B cell (primary cell): ENCODE measurements at regions not wholly inside any gene's neighbourhood (a gene's known extent, or its start where the extent isn't known, plus 50 kb on each side); places are given as distances from the start of the nearest gene placed in this dataset.

Source experiments
- ATAC-seq: fragments of 200-7000 bp; cut with Tn5 transposase; one replicate; pipeline ENCODE4 v1.10.0; 2021; ENCODE audit warnings: low read depth, mild to moderate bottlenecking, moderate number of reproducible peaks, moderate library complexity
- CTCF ChIA-PET: fragments of 350-600 bp; sonication (Branson Sonifier 250); formaldehyde crosslinking; loops from one replicate; lab custom pipeline; 2021; ENCODE audit warnings: antibody characterized with exemption, inconsistent platforms; lab: Charles Lee
- POLR2A ChIA-PET: fragments of 350-600 bp; sonication (Branson Sonifier 250); formaldehyde crosslinking; loops from one replicate; lab custom pipeline; 2021; ENCODE audit warnings: antibody characterized with exemption; lab: Charles Lee
- DNase-seq: peaks from one replicate; pipeline ENCODE4 v3.0.0; 2013
- H2AFZ ChIP-seq: 2 replicates; pipeline ENCODE4 v1.6.1; 2012; ENCODE audit warnings: mild to moderate bottlenecking, low read depth, low read length; ENCODE audit not compliant: insufficient read depth, poor library complexity, severe bottlenecking
- H3K27ac ChIP-seq, 2 donors: 1 replicate in 1 of 2; 2 replicates in 1 of 2; pipeline ENCODE4 v1.5.1; 2012 to 2013; ENCODE audit warnings: low read length in 2 of 2, mild to moderate bottlenecking in 2 of 2, moderate library complexity in 1 of 2
- H3K27me3 ChIP-seq, 4 experiments: fragments of 200-600 bp in 1 of 4; sonication (generic) in 1 of 4; replicated peaks in 1 of 4; 1 replicate in 2 of 4; 2 replicates in 2 of 4; pipeline versions ENCODE4 v1.6.1 to v1.7.0; 2013 to 2016; ENCODE audit warnings: low read length in 3 of 4, mild to moderate bottlenecking in 2 of 4, mixed read lengths in 1 of 4, moderate library complexity in 1 of 4; ENCODE audit not compliant: insufficient read depth in 4 of 4, control insufficient read depth in 3 of 4; ENCODE audit errors: control extremely low read depth in 1 of 4
- H3K36me3 ChIP-seq, 2 experiments: replicated peaks in 1 of 2; 1 replicate in 1 of 2; 2 replicates in 1 of 2; pipeline versions ENCODE4 v1.6.1 to v1.7.1; 2013; ENCODE audit warnings: low read length in 1 of 2; ENCODE audit not compliant: insufficient read depth in 2 of 2, control insufficient read depth in 1 of 2; ENCODE audit errors: control extremely low read depth in 1 of 2, extremely low read depth in 1 of 2
- H3K4me1 ChIP-seq, 2 donors: fragments of 200-600 bp in 1 of 2; sonication (generic) in 1 of 2; 1 replicate in 1 of 2; 2 replicates in 1 of 2; pipeline versions ENCODE4 v1.5.1 to v1.6.1; 2013 to 2017; ENCODE audit warnings: low read length in 2 of 2; ENCODE audit not compliant: control insufficient read depth in 2 of 2, insufficient read depth in 2 of 2
- H3K4me2 ChIP-seq: replicated peaks from 2 replicates; pipeline ENCODE3; 2012; ENCODE audit warnings: mild to moderate bottlenecking, low read depth, low read length; ENCODE audit not compliant: poor library complexity, severe bottlenecking
- H3K4me3 ChIP-seq, 5 experiments: fragments of 200-600 bp in 1 of 5; sonication (generic) in 1 of 5; 1 replicate in 3 of 5; 2 replicates in 2 of 5; pipeline versions ENCODE4 v1.5.1 to v1.7.0; 2011 to 2016; ENCODE audit warnings: low read length in 4 of 5, mild to moderate bottlenecking in 4 of 5, low read depth in 2 of 5, control low read depth in 1 of 5, moderate library complexity in 1 of 5; ENCODE audit not compliant: insufficient read depth in 1 of 5; ENCODE audit errors: control extremely low read depth in 1 of 5, extremely low read depth in 1 of 5
- H3K79me2 ChIP-seq: fragments of 200-600 bp; sonication (generic); one replicate; pipeline ENCODE4 v1.6.0; 2016; ENCODE audit warnings: low read length; ENCODE audit not compliant: control insufficient read depth, insufficient read depth
- H3K9ac ChIP-seq: fragments of 200-600 bp; sonication (generic); 2 replicates; pipeline ENCODE4 v1.6.1; 2017; ENCODE audit warnings: mild to moderate bottlenecking, low read length, moderate library complexity
- H3K9me3 ChIP-seq, 3 donors: one replicate each; pipeline versions ENCODE4 v1.6.1 to v1.7.1; 2013; ENCODE audit warnings: low read length in 2 of 3; ENCODE audit not compliant: control insufficient read depth in 2 of 3, insufficient read depth in 1 of 3; ENCODE audit errors: control extremely low read depth in 1 of 3
- H4K20me1 ChIP-seq: 2 replicates; pipeline ENCODE4 v1.6.0; 2012; ENCODE audit warnings: mild to moderate bottlenecking, low read length; ENCODE audit not compliant: insufficient read depth, control insufficient read depth, poor library complexity, severe bottlenecking
- H3K27ac Mint-ChIP-seq: one replicate; pipeline ENCODE4 v1.8.0; 2021; ENCODE audit warnings: mixed read lengths
- H3K27me3 Mint-ChIP-seq: one replicate; pipeline ENCODE4 v1.8.0; 2021; ENCODE audit warnings: mixed read lengths
- H3K4me1 Mint-ChIP-seq: one replicate; pipeline ENCODE4 v1.8.0; 2021; ENCODE audit warnings: mixed read lengths
- H3K4me3 Mint-ChIP-seq: one replicate; pipeline ENCODE4 v1.8.0; 2021; ENCODE audit warnings: mixed read lengths
- H3K9me3 Mint-ChIP-seq: one replicate; pipeline ENCODE4 v1.8.0; 2022; ENCODE audit warnings: mixed read lengths; ENCODE audit not compliant: insufficient read depth
- EZH2 ChIP-seq: IDR thresholded peaks from 2 replicates; pipeline ENCODE4 v1.6.1; 2012; ENCODE audit warnings: borderline replicate concordance, low read depth, mild to moderate bottlenecking, moderate library complexity, low read length; ENCODE audit not compliant: insufficient read depth, poor library complexity, severe bottlenecking
- WGBS: methylation state at CpG from one replicate; pipeline ENCODE4 v1.1.5; 2013; ENCODE audit warnings: missing lambda C conversion rate; ENCODE audit not compliant: insufficient coverage; 5-methylcytosine and 5-hydroxymethylcytosine counted together
- intact Hi-C: fragments of 100-400 bp; cut with micrococcal nuclease; formaldehyde crosslinking; loops from one replicate; pipeline ENCODE4 v1.10.0; 2022
- TF ChIP-seq, protein P1 (sequence below): fragments of 200-600 bp; IDR thresholded peaks from one replicate; pipeline ENCODE4 v1.8.0; 2022; ENCODE audit warnings: antibody characterized with exemption, mild to moderate bottlenecking

DNA sequence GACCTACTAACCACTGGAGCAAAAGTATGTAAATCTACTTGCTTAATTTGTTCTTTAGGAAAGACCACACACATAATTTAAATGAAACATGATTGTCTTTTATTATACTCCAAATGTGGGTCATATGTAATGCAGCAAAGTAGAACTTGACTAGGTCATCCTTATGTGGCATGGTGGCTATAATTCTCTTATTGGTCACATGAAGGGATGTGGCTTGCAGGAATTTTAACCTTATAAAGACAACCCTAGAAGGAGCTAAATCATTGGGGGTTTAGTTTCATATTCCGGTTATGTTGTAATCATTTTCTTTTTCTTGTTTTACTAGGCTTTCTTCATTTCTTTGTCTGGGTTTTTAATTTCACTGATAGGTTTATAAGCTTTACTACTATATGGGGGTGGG, 93.9 kb downstream of the SEPTIN7 start:
- Mint-ChIP-seq H3K27me3 (no peaks in the 10 kb centered on the region), H3K27ac (no peak overlapping the region), H3K4me3 (no peak overlapping the region), H3K4me1 (peaks cover 2% of the 10 kb centered on the region), H3K9me3 (no peaks in the 10 kb centered on the region)
- intact Hi-C loops, result loop anchor here (5.0 kb wide), 1 partner anchor 62 kb away; no protein-coding TSS in a partner anchor
- DNase-seq (no peak), ATAC-seq (no peak)
- Histone ChIP-seq H3K4me3 (no peak overlapping the region), H3K79me2 (no peaks in the 10 kb centered on the region), H3K27me3 (no peaks in the 10 kb centered on the region), H3K4me1 (no peaks in the 10 kb centered on the region), H3K4me2 (no peak overlapping the region), H2AFZ (no peak overlapping the region), H3K36me3 (peaks cover 3 to 51% of the 10 kb centered on the region in 2 experiments), H3K9ac (no peak overlapping the region), H3K27ac (peak overlapping the region in 1 of 2 donors; percentile 36), H4K20me1 (no peaks in the 10 kb centered on the region), H3K9me3 (no peaks in the 10 kb centered on the region)
- ChIA-PET CTCF (interaction anchor here (0.8 to 1.7 kb wide), 2 partner anchors 12 to 22 kb away, joined by 4 read pairs; no protein-coding TSS in a partner anchor), POLR2A (no interaction called here)
- no peak for TF ChIP-seq EZH2
- TF ChIP-seq, protein P1, sequence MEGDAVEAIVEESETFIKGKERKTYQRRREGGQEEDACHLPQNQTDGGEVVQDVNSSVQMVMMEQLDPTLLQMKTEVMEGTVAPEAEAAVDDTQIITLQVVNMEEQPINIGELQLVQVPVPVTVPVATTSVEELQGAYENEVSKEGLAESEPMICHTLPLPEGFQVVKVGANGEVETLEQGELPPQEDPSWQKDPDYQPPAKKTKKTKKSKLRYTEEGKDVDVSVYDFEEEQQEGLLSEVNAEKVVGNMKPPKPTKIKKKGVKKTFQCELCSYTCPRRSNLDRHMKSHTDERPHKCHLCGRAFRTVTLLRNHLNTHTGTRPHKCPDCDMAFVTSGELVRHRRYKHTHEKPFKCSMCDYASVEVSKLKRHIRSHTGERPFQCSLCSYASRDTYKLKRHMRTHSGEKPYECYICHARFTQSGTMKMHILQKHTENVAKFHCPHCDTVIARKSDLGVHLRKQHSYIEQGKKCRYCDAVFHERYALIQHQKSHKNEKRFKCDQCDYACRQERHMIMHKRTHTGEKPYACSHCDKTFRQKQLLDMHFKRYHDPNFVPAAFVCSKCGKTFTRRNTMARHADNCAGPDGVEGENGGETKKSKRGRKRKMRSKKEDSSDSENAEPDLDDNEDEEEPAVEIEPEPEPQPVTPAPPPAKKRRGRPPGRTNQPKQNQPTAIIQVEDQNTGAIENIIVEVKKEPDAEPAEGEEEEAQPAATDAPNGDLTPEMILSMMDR, result no peak
- no CpG with 5 or more reads among the region's 1 CpG for whole genome bisulfite sequencing

DNA sequence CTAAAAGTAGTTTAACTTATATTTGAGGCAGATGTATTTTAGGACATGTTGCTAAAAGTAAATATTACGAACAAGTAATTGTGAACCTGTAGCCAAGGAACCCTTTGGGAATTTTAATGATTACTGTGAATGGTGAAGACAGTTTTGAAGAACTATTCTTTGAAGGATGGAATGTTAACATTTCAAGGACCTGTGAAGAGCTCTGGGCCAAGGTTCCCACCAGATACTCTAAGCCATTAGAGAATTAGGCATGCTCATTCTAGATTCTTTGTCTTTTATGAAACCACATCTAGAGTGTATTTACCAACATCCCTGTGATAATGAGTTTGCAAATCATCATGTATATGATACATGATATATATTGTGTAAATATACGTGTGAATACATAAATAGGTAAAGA, 99.8 kb downstream of the SEPTIN7 start:
- Histone ChIP-seq H2AFZ (no peak overlapping the region), H3K4me1 (no peaks in the 10 kb centered on the region), H4K20me1 (no peaks in the 10 kb centered on the region), H3K9me3 (no peaks in the 10 kb centered on the region), H3K36me3 (peaks cover 9 to 76% of the 10 kb centered on the region in 2 experiments), H3K4me3 (no peak overlapping the region), H3K4me2 (no peak overlapping the region), H3K27ac (peak overlapping the region in 1 of 2 donors; percentile 14), H3K9ac (no peak overlapping the region), H3K79me2 (no peaks in the 10 kb centered on the region), H3K27me3 (no peaks in the 10 kb centered on the region)
- Mint-ChIP-seq H3K4me3 (no peak overlapping the region), H3K27me3 (no peaks in the 10 kb centered on the region), H3K4me1 (no peaks in the 10 kb centered on the region), H3K9me3 (no peaks in the 10 kb centered on the region), H3K27ac (no peak overlapping the region)
- intact Hi-C loops, result loop anchor here (5.0 kb wide), 1 partner anchor 33 kb away; no protein-coding TSS in a partner anchor
- CTCF ChIA-PET, result interaction anchor here (0.9 to 1.0 kb wide), 2 partner anchors 194 to 196 kb away, joined by 3 read pairs; no protein-coding TSS in a partner anchor
- DNase-seq (no peak), ATAC-seq (no peak)
- WGBS, result 100% methylated on average over 1 of the region's 2 CpGs
- POLR2A ChIA-PET, result no interaction called here
- TF ChIP-seq, protein P1, result no peak
- no peak for TF ChIP-seq EZH2
